Osteoblast (primary cell): ENCODE measurements at regions not wholly inside any gene's neighbourhood (a gene's known extent, or its start where the extent isn't known, plus 50 kb on each side); places are given as distances from the start of the nearest gene placed in this dataset.

Experiments
- DNase-seq: peaks from one replicate; pipeline ENCODE4 v3.0.0; 2011; ENCODE audit warnings: low spot score, mixed read lengths; ENCODE audit not compliant: insufficient read length; ENCODE audit errors: missing footprints
- H2AFZ ChIP-seq: 2 replicates; pipeline ENCODE4 v1.6.0; 2011; ENCODE audit warnings: mild to moderate bottlenecking, low read length
- H3K27ac ChIP-seq: 2 replicates; pipeline ENCODE4 v1.5.1; 2011; ENCODE audit warnings: mild to moderate bottlenecking, low read depth, low read length, moderate library complexity
- H3K27me3 ChIP-seq: 2 replicates; pipeline ENCODE4 v1.6.0; 2012; ENCODE audit warnings: mild to moderate bottlenecking, control low read depth, inconsistent platforms, low read length, moderate library complexity; ENCODE audit not compliant: insufficient read depth
- H3K36me3 ChIP-seq: 2 replicates; pipeline ENCODE4 v1.5.1; 2011; ENCODE audit warnings: mild to moderate bottlenecking, low read length, control low read depth, moderate library complexity; ENCODE audit not compliant: insufficient read depth
- H3K4me1 ChIP-seq: 2 replicates; pipeline ENCODE4 v1.5.1; 2011; ENCODE audit warnings: mild to moderate bottlenecking, low read length, control low read depth, moderate library complexity; ENCODE audit not compliant: insufficient read depth
- H3K4me2 ChIP-seq: 2 replicates; pipeline ENCODE4 v1.6.0; 2011; ENCODE audit warnings: mild to moderate bottlenecking, low read length; ENCODE audit not compliant: insufficient read depth
- H3K4me3 ChIP-seq: fragments of 200-600 bp; sonication (generic); 3 replicates; pipeline ENCODE4 v1.5.1; 2012; ENCODE audit warnings: mild to moderate bottlenecking, low read length, inconsistent platforms; ENCODE audit not compliant: insufficient read depth
- H3K79me2 ChIP-seq: 2 replicates; pipeline ENCODE4 v1.6.0; 2012; ENCODE audit warnings: mild to moderate bottlenecking, low read length, control low read depth, inconsistent platforms; ENCODE audit not compliant: insufficient read depth
- H3K9me3 ChIP-seq: 2 replicates; pipeline ENCODE4 v1.5.1; 2011; ENCODE audit warnings: low read depth, low read length, control low read depth
- H4K20me1 ChIP-seq: 2 replicates; pipeline ENCODE4 v1.6.0; 2012; ENCODE audit warnings: mild to moderate bottlenecking, low read length, control low read depth; ENCODE audit not compliant: insufficient read depth
- CTCF ChIP-seq: IDR thresholded peaks from 2 replicates; pipeline ENCODE4 v1.5.1; 2011; ENCODE audit warnings: mild to moderate bottlenecking, low read depth, low read length, moderate library complexity; ENCODE audit errors: extremely low read depth

GRCh38 chr3:1960506-1960905 lies 138.2 kb upstream of the CNTN4 start:
- H3K4me1 ChIP-seq = no peaks in the 10 kb centered on the region
- H3K9me3 ChIP-seq = peaks cover 2% of the 10 kb centered on the region
- H3K4me3 ChIP-seq = no peak overlapping the region
- no peak overlapping the region for H3K27ac ChIP-seq
- no peaks in the 10 kb centered on the region for H4K20me1 ChIP-seq
- H3K79me2 ChIP-seq = no peaks in the 10 kb centered on the region
- no peak overlapping the region for H2AFZ ChIP-seq
- H3K27me3 ChIP-seq = no peaks in the 10 kb centered on the region
- H3K36me3 ChIP-seq = no peaks in the 10 kb centered on the region
- no peak for DNase-seq
- H3K4me2 ChIP-seq = no peak overlapping the region
- no peak for TF ChIP-seq CTCF

GRCh38 chr3:1962396-1963088 lies 136.1 kb upstream of the CNTN4 start:
- H2AFZ ChIP-seq = no peak overlapping the region
- no peaks in the 10 kb centered on the region for H3K79me2 ChIP-seq

GRCh38 chr3:1963896-1964295 lies 134.8 kb upstream of the CNTN4 start:
- no peak overlapping the region for H3K4me3 ChIP-seq
- no peaks in the 10 kb centered on the region for H4K20me1 ChIP-seq
- H3K4me2 ChIP-seq = no peak overlapping the region
- H3K9me3 ChIP-seq = peaks cover 2% of the 10 kb centered on the region
- DNase-seq = no peak
- no peak overlapping the region for H3K27ac ChIP-seq
- H2AFZ ChIP-seq = no peak overlapping the region
- TF ChIP-seq CTCF = no peak
- H3K79me2 ChIP-seq = no peaks in the 10 kb centered on the region
- H3K4me1 ChIP-seq = no peaks in the 10 kb centered on the region
- no peaks in the 10 kb centered on the region for H3K36me3 ChIP-seq
- H3K27me3 ChIP-seq = no peaks in the 10 kb centered on the region

More at GRCh38 chr3:1962396-1963088, 136.1 kb upstream of the CNTN4 start:
- no peaks in the 10 kb centered on the region for H3K36me3 ChIP-seq
- TF ChIP-seq CTCF = no peak
- H3K4me3 ChIP-seq = no peak overlapping the region
- H3K27me3 ChIP-seq = no peaks in the 10 kb centered on the region
- H3K9me3 ChIP-seq = peaks cover 2% of the 10 kb centered on the region
- no peak for DNase-seq
- H3K4me1 ChIP-seq = no peaks in the 10 kb centered on the region
- no peak overlapping the region for H3K4me2 ChIP-seq
- H3K27ac ChIP-seq = no peak overlapping the region
- no peaks in the 10 kb centered on the region for H4K20me1 ChIP-seq

GRCh38 chr3:1967525-1967924 lies 131.1 kb upstream of the CNTN4 start:
- Histone ChIP-seq H3K79me2 (no peaks in the 10 kb centered on the region), H3K4me2 (no peak overlapping the region), H3K4me3 (no peak overlapping the region), H2AFZ (no peak overlapping the region), H3K27me3 (no peaks in the 10 kb centered on the region), H3K9me3 (no peaks in the 10 kb centered on the region), H4K20me1 (no peaks in the 10 kb centered on the region), H3K4me1 (no peaks in the 10 kb centered on the region), H3K27ac (no peak overlapping the region), H3K36me3 (no peaks in the 10 kb centered on the region)
- DNase-seq = no peak
- no peak for TF ChIP-seq CTCF
